Loucy (cell line): ENCODE measurements at regions not wholly inside any gene's neighbourhood (a gene's known extent, or its start where the extent isn't known, plus 50 kb on each side); places are given as distances from the start of the nearest gene placed in this dataset.

Experiments used
- EZH2phosphoT487 ChIP-seq: fragments of 200-600 bp; IDR thresholded peaks from 2 replicates; pipeline ENCODE4 v1.6.1; 2018; ENCODE audit warnings: antibody characterized with exemption, mild to moderate bottlenecking, moderate library complexity, borderline replicate concordance
- TF ChIP-seq, protein P1 (sequence below): fragments of 200-600 bp; sonication (generic); conservative IDR thresholded peaks from 2 replicates; pipeline ENCODE4 v1.5.1; 2014; ENCODE audit warnings: mild to moderate bottlenecking, antibody characterized with exemption, low read length

DNA sequence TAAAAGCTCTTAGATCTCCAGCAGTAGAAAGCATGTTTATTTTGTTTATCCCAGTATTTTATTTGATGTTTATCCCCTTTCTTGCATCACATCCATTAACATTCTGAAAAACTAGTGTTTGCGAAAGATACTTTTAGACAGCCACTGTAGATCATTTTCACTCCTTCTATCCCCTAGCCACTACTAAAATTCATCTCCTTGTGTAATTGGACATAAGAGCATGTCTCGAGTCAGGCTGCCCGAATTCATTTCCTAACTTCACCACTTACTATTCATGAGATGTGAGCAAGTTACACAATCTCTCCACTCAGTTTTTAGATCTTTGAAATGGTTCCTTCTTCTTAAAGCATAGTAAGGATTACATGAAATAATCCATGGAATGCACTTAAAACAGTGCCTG, 514.0 kb downstream of the KLF5 start:
- TF ChIP-seq, protein P1, sequence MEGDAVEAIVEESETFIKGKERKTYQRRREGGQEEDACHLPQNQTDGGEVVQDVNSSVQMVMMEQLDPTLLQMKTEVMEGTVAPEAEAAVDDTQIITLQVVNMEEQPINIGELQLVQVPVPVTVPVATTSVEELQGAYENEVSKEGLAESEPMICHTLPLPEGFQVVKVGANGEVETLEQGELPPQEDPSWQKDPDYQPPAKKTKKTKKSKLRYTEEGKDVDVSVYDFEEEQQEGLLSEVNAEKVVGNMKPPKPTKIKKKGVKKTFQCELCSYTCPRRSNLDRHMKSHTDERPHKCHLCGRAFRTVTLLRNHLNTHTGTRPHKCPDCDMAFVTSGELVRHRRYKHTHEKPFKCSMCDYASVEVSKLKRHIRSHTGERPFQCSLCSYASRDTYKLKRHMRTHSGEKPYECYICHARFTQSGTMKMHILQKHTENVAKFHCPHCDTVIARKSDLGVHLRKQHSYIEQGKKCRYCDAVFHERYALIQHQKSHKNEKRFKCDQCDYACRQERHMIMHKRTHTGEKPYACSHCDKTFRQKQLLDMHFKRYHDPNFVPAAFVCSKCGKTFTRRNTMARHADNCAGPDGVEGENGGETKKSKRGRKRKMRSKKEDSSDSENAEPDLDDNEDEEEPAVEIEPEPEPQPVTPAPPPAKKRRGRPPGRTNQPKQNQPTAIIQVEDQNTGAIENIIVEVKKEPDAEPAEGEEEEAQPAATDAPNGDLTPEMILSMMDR = no peak
- TF ChIP-seq EZH2phosphoT487 = no peak
